ENCODE measurements at regions not wholly inside any gene's neighbourhood (a gene's known extent, or its start where the extent isn't known, plus 50 kb on each side); places are given as distances from the start of the nearest gene placed in this dataset.

GRCh38 chr15:26182441-26182840 lies 319.3 kb upstream of the ATP10A start:
- no peak for DNase-seq (ENCODE audit: low spot score)

- DNase-seq (ENCODE audit: low spot score), result peak; percentile 72
These were observed 316.8 kb upstream of the ATP10A start for GRCh38 chr15:26179906-26180305.

GRCh38 chr15:26178640-26179220 lies 315.6 kb upstream of the ATP10A start:
- DNase-seq (ENCODE audit: low spot score), result no peak

GRCh38 chr15:26177816-26178215 lies 314.7 kb upstream of the ATP10A start:
- DNase-seq (ENCODE audit: low spot score), result no peak

GRCh38 chr15:26176831-26177230 lies 313.7 kb upstream of the ATP10A start:
- no peak for DNase-seq (ENCODE audit: low spot score)

GRCh38 chr15:26171266-26171665 lies 308.1 kb upstream of the ATP10A start:
- no peak for DNase-seq (ENCODE audit: low spot score)

- DNase-seq (ENCODE audit: low spot score), result no peak
These were observed 303.3 kb upstream of the ATP10A start for GRCh38 chr15:26166429-26166828.

- DNase-seq (ENCODE audit: low spot score), result no peak
These were observed 302.4 kb upstream of the ATP10A start for GRCh38 chr15:26165546-26165945.

- no peak for DNase-seq (ENCODE audit: low spot score)
These were observed 297.2 kb upstream of the ATP10A start for GRCh38 chr15:26160343-26160742.

- DNase-seq (ENCODE audit: low spot score), result peak; percentile 68
These were observed 295.0 kb upstream of the ATP10A start for GRCh38 chr15:26158176-26158575.

GRCh38 chr15:26157081-26157480 lies 294.0 kb upstream of the ATP10A start:
- no peak for DNase-seq (ENCODE audit: low spot score)

GRCh38 chr15:26156051-26156450 lies 292.9 kb upstream of the ATP10A start:
- no peak for DNase-seq (ENCODE audit: low spot score)

GRCh38 chr15:26148156-26148860 lies 285.2 kb upstream of the ATP10A start:
- no peak for DNase-seq (ENCODE audit: low spot score)

- DNase-seq (ENCODE audit: low spot score), result no peak
These were observed 283.1 kb upstream of the ATP10A start for GRCh38 chr15:26146202-26146601.

- no peak for DNase-seq (ENCODE audit: low spot score)
These were observed 282.7 kb upstream of the ATP10A start for GRCh38 chr15:26145796-26146195.

- no peak for DNase-seq (ENCODE audit: low spot score)
These were observed 281.7 kb upstream of the ATP10A start for GRCh38 chr15:26144836-26145235.

GRCh38 chr15:26143221-26143620 lies 280.1 kb upstream of the ATP10A start:
- no peak for DNase-seq (ENCODE audit: low spot score)

GRCh38 chr15:26134812-26135211 lies 271.7 kb upstream of the ATP10A start:
- DNase-seq (ENCODE audit: low spot score), result no peak

GRCh38 chr15:26134152-26134551 lies 271.0 kb upstream of the ATP10A start:
- DNase-seq (ENCODE audit: low spot score), result no peak

- no peak for DNase-seq (ENCODE audit: low spot score)
These were observed 269.7 kb upstream of the ATP10A start for GRCh38 chr15:26132811-26133210.

- DNase-seq (ENCODE audit: low spot score), result no peak
These were observed 266.7 kb upstream of the ATP10A start for GRCh38 chr15:26129852-26130251.

GRCh38 chr15:26128611-26129140 lies 265.5 kb upstream of the ATP10A start:
- no peak for DNase-seq (ENCODE audit: low spot score)

- DNase-seq (ENCODE audit: low spot score), result no peak
These were observed 263.8 kb upstream of the ATP10A start for GRCh38 chr15:26126819-26127387.
